D721Med (cell line): ENCODE measurements at regions not wholly inside any gene's neighbourhood (a gene's known extent, or its start where the extent isn't known, plus 50 kb on each side); places are given as distances from the start of the nearest gene placed in this dataset.

Experiments used
- DNase-seq: peaks from one replicate; pipeline ENCODE4 v3.0.0; 2011; ENCODE audit warnings: low spot score; ENCODE audit not compliant: insufficient read length
- FAIRE-seq: peaks from 2 replicates; lab custom pipeline; 2011; peaks lifted over from hg19 to GRCh38; lab: Jason Lieb, UNC
- TF ChIP-seq, protein P1 (sequence below): IDR thresholded peaks from 2 replicates; pipeline ENCODE4 v1.5.1; 2012; ENCODE audit warnings: mild to moderate bottlenecking, control low read depth; ENCODE audit not compliant: insufficient read depth; ENCODE audit errors: missing control alignments

DNA sequence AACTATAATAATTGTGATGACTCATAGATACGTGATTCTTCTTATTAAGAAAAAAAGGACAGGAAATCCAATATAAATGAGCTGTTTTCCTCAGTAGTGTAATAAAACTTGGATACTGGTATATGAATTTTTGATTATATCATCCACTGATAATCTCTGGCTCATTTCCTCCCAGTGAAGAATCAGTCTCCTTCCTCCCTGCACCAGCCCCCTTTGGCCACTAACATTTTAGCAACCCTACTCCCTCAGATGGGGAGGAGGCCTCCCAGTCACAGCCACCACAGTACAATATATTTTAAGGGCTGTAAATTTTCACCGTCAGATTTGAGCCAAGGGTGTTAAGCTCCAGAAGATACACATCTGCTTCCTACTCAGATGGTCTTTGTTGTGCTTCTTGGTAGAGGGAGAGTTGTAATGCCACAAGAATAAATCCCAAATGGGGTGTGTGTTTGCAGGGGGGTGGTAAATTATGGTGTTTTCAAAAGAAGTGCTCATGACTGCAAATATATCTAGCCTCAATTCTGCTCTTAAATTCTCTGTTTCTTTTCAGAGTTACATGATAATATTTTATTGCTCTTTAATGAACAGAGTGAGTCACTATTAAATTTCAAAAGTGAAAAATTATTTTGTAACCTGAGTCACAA, 153.5 kb downstream of the HLX start:
- TF ChIP-seq, protein P1, sequence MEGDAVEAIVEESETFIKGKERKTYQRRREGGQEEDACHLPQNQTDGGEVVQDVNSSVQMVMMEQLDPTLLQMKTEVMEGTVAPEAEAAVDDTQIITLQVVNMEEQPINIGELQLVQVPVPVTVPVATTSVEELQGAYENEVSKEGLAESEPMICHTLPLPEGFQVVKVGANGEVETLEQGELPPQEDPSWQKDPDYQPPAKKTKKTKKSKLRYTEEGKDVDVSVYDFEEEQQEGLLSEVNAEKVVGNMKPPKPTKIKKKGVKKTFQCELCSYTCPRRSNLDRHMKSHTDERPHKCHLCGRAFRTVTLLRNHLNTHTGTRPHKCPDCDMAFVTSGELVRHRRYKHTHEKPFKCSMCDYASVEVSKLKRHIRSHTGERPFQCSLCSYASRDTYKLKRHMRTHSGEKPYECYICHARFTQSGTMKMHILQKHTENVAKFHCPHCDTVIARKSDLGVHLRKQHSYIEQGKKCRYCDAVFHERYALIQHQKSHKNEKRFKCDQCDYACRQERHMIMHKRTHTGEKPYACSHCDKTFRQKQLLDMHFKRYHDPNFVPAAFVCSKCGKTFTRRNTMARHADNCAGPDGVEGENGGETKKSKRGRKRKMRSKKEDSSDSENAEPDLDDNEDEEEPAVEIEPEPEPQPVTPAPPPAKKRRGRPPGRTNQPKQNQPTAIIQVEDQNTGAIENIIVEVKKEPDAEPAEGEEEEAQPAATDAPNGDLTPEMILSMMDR = no peak
- FAIRE-seq = peak; percentile 46

DNA sequence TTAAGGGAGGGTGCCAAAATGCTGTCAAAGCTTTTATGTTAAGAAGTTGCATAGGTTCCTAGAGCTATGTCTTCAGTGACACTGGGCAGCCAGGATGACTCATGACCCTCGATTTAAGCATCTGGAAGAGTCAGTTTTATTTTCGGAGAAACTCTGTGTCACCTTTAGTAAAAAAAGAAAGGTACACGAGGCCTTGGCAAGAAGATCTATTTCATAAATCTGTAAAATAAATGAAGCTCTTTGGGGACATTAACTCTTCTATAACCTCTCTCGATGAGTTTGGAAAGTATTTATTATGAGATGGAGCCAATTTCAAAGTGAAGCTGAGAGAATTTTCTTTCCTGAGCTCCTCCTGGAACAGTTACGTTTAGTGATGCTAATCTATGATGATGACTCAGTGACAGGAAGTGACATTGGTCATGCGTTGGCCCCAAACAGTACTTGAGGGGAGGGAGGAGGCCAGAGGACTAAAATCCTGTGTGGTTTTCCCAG, 156.5 kb downstream of the HLX start:
- TF ChIP-seq, protein P1 = no peak
- no peak for DNase-seq
- FAIRE-seq = no peak

More for the DNA sequence above, 153.5 kb downstream of the HLX start:
- no peak for DNase-seq

DNA sequence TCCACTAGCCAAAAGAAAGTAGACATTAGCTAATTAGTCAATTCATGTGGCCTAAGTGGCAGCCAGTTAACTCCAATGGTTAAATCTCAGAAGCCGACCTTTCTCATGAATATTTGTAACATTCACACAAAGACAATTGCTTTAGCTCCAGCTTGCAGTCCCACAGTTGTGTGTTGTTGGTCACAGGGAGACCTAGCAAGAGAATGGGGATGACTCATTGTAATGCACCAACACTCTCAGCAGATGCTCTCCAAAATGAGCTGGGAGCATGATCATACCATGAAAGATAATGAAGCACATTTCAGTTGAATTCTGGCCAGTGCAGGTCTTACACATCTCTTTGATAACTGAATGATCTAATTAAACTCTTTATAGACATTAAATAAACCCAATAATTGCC, 160.4 kb downstream of the HLX start:
- TF ChIP-seq, protein P1 = no peak
- FAIRE-seq (no peak), DNase-seq (no peak)

DNA sequence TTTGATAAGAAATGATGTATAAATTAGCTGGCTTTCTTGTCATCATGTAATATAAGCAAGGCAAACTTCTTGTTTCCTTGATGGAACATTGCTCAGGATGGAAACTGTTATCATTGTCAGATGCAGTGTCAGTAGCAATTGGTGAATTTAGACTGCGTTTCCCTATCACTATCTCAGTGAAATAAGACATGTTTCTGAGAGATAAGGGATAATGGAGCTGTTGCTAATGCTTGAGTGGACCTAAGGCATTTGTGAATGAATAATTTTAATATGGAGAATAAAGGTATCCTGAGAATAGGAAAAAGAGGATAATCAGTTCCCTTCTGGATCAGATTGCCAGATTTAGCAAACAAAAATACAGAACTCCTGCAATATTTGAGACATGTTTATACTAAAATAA, 160.9 kb downstream of the HLX start:
- FAIRE-seq = no peak
- TF ChIP-seq, protein P1 = no peak
- DNase-seq = no peak

DNA sequence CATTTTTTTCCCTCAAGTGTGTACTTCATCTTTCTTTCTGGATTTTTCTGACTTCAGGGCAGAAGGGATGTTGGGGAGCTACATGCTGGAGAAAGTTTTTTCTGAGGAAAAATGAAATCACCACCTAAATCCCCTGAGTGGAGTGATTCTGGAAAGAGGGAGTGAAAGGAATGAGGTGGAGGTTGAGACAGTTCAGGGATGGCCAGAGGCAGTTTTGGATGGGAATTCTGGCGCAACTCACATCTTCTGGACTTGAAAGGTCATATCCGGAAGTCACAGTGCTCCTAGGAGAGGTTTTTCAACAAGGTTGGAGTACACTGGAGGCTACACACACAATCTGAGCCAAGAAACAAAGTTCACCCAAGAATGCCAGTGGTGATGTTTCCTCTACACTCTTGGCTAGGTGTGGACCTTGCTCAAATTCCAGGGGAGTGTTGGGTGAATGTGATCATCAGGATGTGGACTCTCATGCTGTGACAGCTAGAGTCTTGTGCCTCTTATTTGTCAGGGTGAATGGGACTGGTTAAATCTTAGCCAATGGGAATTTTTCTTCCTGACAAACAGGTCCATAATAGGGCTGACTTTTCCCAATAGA, 161.5 kb downstream of the HLX start:
- DNase-seq (no peak), FAIRE-seq (no peak)
- TF ChIP-seq, protein P1 = no peak

DNA sequence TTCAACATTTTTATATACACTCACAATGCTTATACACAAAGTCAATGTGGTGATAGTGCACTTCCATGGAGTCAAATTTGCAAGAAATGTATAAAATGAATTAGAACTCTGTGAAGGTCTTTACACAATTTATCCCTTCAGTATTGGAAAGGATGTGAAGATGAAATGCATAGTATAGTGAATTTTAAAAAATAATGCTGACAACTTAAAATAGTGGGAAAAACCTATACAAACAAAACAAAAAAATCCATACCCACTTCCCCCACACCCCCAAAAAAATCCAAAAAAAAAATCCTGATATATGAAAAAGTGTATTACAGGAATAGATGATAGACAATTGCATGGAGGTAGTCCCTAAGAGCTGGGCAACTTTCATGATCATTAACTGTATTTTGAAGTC, 165.3 kb downstream of the HLX start:
- FAIRE-seq = no peak
- no peak for DNase-seq

More for the DNA sequence above, 165.3 kb downstream of the HLX start:
- TF ChIP-seq, protein P1 = no peak
